HL-60 (cell line): ENCODE measurements at regions not wholly inside any gene's neighbourhood (a gene's known extent, or its start where the extent isn't known, plus 50 kb on each side); places are given as distances from the start of the nearest gene placed in this dataset.

ENCODE experiments used
- REST ChIP-seq: IDR thresholded peaks from 2 replicates; pipeline ENCODE4 v1.6.1; 2012; ENCODE audit warnings: low read depth; ENCODE audit not compliant: insufficient replicate concordance
- TF ChIP-seq, protein P1 (sequence below): IDR thresholded peaks from one replicate; pipeline ENCODE4 v1.5.1; 2011; ENCODE audit warnings: low read length, control low read depth, inconsistent platforms; ENCODE audit not compliant: insufficient read depth

GRCh38 chr5:3105172-3105571 lies 353.7 kb upstream of the IRX2 start:
- TF ChIP-seq, protein P1, sequence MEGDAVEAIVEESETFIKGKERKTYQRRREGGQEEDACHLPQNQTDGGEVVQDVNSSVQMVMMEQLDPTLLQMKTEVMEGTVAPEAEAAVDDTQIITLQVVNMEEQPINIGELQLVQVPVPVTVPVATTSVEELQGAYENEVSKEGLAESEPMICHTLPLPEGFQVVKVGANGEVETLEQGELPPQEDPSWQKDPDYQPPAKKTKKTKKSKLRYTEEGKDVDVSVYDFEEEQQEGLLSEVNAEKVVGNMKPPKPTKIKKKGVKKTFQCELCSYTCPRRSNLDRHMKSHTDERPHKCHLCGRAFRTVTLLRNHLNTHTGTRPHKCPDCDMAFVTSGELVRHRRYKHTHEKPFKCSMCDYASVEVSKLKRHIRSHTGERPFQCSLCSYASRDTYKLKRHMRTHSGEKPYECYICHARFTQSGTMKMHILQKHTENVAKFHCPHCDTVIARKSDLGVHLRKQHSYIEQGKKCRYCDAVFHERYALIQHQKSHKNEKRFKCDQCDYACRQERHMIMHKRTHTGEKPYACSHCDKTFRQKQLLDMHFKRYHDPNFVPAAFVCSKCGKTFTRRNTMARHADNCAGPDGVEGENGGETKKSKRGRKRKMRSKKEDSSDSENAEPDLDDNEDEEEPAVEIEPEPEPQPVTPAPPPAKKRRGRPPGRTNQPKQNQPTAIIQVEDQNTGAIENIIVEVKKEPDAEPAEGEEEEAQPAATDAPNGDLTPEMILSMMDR, result no peak
- TF ChIP-seq REST, result no peak
